AG08396 (cell line): ENCODE measurements at regions not wholly inside any gene's neighbourhood (a gene's known extent, or its start where the extent isn't known, plus 50 kb on each side); places are given as distances from the start of the nearest gene placed in this dataset.

Experiments used
- DNase-seq: peaks from one replicate; pipeline ENCODE4 v3.0.0; 2012; ENCODE audit warnings: low spot score, mixed read lengths

DNA sequence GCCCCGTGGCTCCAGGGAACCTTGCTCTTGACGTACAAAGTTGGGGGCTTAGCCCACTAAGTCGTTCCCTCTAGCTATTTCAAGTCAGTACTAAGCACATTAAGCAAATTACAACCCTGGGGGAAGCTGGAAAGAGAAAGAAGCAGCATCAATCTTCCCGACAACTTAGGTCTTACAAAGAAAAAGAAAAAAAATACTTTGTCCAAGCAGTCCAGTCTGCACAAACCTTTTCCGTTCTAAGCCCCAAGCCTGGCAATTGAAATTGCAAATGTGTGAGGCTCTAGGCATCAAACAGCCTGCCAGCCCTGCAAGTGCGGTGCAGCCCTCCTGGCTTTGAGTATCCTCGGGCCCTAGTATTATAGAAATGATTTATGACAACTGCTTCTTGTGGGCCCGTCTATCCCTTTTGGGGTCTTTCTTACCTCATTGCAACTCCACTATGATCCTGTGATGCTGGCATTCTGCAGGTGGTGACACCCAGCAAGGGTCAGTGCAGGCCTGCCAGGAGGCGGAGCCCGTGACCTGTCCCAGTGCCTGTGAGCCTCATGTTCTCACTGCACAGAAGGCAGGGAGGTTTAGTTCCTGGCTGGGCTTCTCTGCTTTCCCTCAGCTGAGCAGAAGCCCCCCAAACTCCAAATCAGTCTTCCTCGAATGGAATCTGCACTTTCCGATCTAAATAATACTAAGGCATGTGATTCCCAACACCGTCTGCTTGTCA, 232.3 kb upstream of the IRX2 start:
- DNase-seq: no peak

GRCh38 chr5:2981652-2982051, 230.2 kb upstream of the IRX2 start:
- DNase-seq: no peak

DNA sequence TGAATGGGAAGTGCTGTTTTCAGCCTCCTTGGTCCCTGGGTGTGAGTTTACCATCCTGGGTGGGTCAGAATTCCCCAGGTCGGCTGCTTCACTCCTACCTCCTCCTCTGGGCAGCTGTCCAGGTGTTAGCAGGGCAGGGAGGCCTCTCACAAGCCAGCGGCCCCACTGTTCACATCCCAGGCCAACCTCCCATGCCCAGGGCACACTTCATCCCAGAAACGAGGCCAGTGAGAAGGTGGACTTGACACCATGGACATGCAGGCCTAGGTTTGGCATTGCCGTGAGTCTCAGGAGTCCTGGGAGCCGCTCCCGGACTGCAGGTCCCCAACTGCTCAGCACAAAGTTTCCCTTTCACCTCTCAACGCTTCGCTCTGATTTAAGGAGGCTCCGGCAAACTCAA, 229.6 kb upstream of the IRX2 start:
- no peak for DNase-seq

GRCh38 chr5:2960294-2960693, 208.8 kb upstream of the IRX2 start:
- DNase-seq: no peak

GRCh38 chr5:2958976-2959375, 207.5 kb upstream of the IRX2 start:
- DNase-seq: no peak

DNA sequence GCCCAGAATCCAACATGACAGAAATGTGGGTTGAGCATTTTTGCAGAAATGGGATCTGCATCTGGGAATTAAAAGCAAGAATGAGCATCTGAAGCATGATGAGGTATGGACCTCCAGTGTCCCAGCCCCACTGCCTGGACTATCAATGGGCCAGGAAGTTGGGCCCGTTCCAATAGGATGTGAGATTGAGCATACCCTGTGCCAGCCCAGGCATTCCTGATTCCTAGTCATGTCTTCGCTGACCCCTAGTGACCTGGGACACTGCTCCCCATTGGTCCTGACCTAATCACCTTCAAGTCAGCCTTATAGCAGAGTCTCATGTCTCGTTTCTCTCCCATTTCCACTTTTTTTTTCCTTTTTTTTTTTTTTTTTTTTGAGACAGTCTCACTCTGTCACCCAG, 197.4 kb upstream of the IRX2 start:
- no peak for DNase-seq

DNA sequence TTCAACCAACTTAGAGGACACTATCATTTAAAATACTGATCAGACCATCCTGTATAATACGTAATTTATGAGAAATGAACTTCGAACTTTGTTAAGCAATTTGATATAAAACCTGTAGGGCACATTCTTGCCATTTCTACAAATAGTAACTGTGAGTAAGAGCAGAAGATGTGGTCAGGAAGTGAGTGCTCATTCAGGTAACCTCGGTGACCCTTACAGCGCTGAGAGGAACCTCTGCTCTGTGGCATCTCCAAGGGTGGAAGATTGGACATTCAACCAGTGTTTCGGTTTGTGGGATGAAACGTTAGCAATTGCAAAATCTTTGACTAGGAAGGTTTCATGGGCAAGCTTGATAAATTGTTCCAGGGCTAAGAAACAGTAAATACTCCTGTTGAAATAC, 194.8 kb upstream of the IRX2 start:
- DNase-seq: no peak

- no peak for DNase-seq
Measured at GRCh38 chr5:2936413-2936812, 184.9 kb upstream of the IRX2 start.

GRCh38 chr5:2929779-2930178, 178.3 kb upstream of the IRX2 start:
- no peak for DNase-seq

DNA sequence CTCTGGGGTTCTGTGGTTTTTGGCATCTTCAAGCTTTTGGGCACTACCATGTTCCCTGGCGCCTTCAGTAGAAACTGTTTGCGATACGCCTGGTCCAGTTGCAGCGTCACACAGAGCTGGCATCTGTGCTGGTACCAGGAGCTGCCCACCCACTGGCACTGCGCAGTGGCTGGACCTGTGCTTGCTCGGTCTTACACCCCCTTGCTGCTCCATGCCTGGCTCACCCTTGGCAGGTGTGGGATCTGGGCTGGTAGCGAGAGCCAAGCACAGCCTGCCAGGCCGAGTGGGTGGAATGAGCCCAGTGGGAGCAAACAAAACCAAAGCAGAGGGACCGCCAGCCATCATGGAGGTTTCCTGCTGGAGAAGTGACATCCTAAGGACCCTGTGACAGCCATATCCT, 170.2 kb upstream of the IRX2 start:
- DNase-seq: no peak

- DNase-seq: no peak
Measured at GRCh38 chr5:2921176-2921575, 169.7 kb upstream of the IRX2 start.

GRCh38 chr5:2920312-2920711, 168.8 kb upstream of the IRX2 start:
- DNase-seq: no peak

- no peak for DNase-seq
Measured at GRCh38 chr5:2919310-2920018, 168.0 kb upstream of the IRX2 start.

- no peak for DNase-seq
Measured at GRCh38 chr5:2917524-2917923, 166.0 kb upstream of the IRX2 start.

GRCh38 chr5:2917093-2917492, 165.6 kb upstream of the IRX2 start:
- no peak for DNase-seq

GRCh38 chr5:2916076-2916682, 164.7 kb upstream of the IRX2 start:
- no peak for DNase-seq

DNA sequence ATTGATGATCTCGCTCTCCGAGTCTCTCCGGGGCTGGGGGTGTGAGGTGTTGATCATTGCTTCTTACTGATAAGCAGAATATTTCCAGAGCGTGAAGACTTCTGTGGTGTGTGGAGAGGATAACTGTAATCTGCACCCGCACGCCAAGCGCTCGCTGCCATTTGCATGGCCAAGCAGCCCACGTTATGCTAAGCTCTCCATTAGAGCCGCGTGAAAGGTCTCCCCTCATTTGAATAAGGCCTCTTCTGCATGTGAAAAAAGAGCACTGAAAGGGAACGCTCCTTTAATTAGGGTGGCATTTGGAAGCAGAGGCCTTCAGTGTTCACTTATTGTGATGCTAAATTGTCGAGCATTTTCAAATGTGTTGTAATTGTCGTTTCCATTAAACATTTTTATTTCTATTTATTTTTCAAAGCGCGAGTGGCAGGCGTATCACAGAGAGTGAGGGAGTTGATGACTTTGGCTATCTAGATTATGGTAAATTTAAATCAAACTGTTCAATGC, 163.6 kb upstream of the IRX2 start:
- DNase-seq: no peak

GRCh38 chr5:2914022-2914661, 162.7 kb upstream of the IRX2 start:
- no peak for DNase-seq

GRCh38 chr5:2913281-2913680, 161.8 kb upstream of the IRX2 start:
- DNase-seq: no peak

DNA sequence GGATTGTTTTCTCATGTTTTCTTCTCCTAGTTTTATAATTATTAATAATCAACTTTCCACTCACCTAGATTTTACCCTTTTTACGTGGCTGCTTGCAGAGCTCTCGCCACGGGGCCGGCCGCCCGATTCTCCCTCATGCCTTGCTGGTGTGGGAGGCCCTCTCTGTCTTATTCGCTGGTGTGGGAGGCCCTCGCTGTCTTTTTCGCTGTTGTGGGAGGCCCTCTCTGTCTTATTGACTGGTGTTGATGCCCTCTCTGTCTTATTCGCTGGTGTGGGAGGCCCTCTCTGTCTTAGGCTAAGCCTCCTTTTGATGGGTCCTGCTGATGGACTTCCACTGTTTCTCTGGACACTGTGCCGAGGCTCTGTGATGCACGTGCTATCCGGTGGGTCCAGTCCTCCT, 161.3 kb upstream of the IRX2 start:
- DNase-seq: no peak

- DNase-seq: no peak
Measured at GRCh38 chr5:2910401-2911175, 159.1 kb upstream of the IRX2 start.

- no peak for DNase-seq
Measured at GRCh38 chr5:2909035-2909434, 157.6 kb upstream of the IRX2 start.
